Kidney (tissue), 13 donors: ENCODE measurements at regions not wholly inside any gene's neighbourhood (a gene's known extent, or its start where the extent isn't known, plus 50 kb on each side); places are given as distances from the start of the nearest gene placed in this dataset.

ENCODE experiments used
- DNase-seq, 5 donors: peaks; one replicate each; pipeline ENCODE4 v3.0.0-alpha.2; 2013 to 2020
- FAIRE-seq: peaks from 2 replicates; lab custom pipeline; 2012; peaks lifted over from hg19 to GRCh38; lab: Jason Lieb, UNC
- H3K27ac ChIP-seq, 2 donors: one replicate each; pipeline ENCODE4 v1.7.0; 2013; ENCODE audit warnings: low read depth in 2 of 2, low read length in 2 of 2, inconsistent platforms in 1 of 2
- H3K27me3 ChIP-seq: one replicate; pipeline ENCODE4 v1.7.1; 2013; ENCODE audit warnings: low read length, inconsistent platforms; ENCODE audit not compliant: control insufficient read depth, insufficient read depth
- H3K36me3 ChIP-seq, 3 donors: one replicate each; pipeline versions ENCODE4 v1.7.0 to v1.7.1; 2013; ENCODE audit warnings: low read length in 3 of 3, control low read depth in 1 of 3, inconsistent platforms in 1 of 3; ENCODE audit not compliant: insufficient read depth in 3 of 3, control insufficient read depth in 2 of 3
- H3K4me1 ChIP-seq, 3 donors: one replicate each; pipeline versions ENCODE4 v1.7.0 to v1.7.1; 2013; ENCODE audit warnings: low read length in 3 of 3, inconsistent platforms in 1 of 3, low read depth in 1 of 3; ENCODE audit not compliant: control insufficient read depth in 2 of 3, insufficient read depth in 2 of 3
- H3K4me3 ChIP-seq, 3 donors: one replicate each; pipeline versions ENCODE4 v1.7.0 to v1.8.1; 2013; ENCODE audit warnings: low read length in 3 of 3, control low read depth in 1 of 3, inconsistent platforms in 1 of 3
- H3K9ac ChIP-seq, 3 donors: one replicate each; pipeline versions ENCODE4 v1.7.0 to v1.7.1; 2013; ENCODE audit warnings: low read length in 3 of 3, control low read depth in 1 of 3, inconsistent platforms in 1 of 3
- H3K9me3 ChIP-seq, 3 donors: one replicate each; pipeline versions ENCODE4 v1.7.0 to v1.7.1; 2013; ENCODE audit warnings: low read length in 3 of 3, control low read depth in 1 of 3, inconsistent platforms in 1 of 3; ENCODE audit not compliant: control insufficient read depth in 2 of 3, insufficient read depth in 1 of 3
- intact Hi-C: fragments of 100-400 bp; cut with DNase I; formaldehyde crosslinking; loops from one replicate; pipeline ENCODE4 v1.11.1; 2022
- TF ChIP-seq, protein P1 (sequence below): IDR thresholded peaks from 3 replicates; pipeline ENCODE4 v1.5.1; 2012; ENCODE audit warnings: mild to moderate bottlenecking, moderate library complexity, borderline replicate concordance; ENCODE audit not compliant: insufficient read depth; ENCODE audit errors: extremely low read depth
- donor health status: control.
- donor health status: control.
- donor health status: control.
- donor health status: control.
- donor health status: control.
- donor health status: DM: yes; HTN: yes; CAD: no.
- donor health status: Normal renal cell carcinoma (clear cell type).

DNA sequence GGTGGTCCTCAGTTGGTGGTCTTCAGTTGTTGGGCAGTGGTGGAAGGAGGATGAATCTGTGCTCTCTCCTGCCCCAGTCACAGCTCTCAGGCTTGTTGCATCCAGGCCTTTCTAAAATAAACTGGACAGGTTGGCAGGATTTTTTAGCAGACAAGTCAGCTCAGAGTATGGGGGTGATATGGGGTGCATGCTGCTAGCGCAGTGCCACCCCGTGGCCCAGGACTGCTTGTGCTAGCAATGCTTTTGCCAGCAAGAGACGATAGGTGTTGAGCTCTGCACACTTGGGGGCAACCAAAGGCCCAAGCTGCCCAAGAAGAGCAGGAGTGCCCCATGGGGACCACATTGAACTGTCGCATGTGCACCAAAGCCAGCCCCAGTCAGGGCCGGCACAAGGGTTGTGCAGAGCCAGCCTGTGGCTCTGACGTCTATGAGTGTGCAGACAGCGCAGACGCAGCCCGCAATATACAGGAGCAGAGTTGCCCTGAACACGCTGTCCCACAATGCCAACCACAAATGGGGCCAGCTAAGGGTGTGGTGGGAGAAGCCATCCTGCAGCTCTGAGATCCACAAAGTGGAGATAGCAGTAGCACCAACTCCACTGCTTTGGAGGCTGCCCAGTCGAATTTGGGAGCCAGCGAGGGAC, 49.8 kb upstream of the PDSS1 start:
- intact Hi-C loops: no loop called here
- H3K9ac ChIP-seq: no peak overlapping the region
- DNase-seq (no peak), FAIRE-seq (no peak)
- H3K4me1 ChIP-seq: no peaks in the 10 kb centered on the region
- H3K27ac ChIP-seq: no peak overlapping the region
- H3K9me3 ChIP-seq: no peaks in the 10 kb centered on the region
- H3K36me3 ChIP-seq: no peaks in the 10 kb centered on the region
- no peaks in the 10 kb centered on the region for H3K27me3 ChIP-seq
- no peak overlapping the region for H3K4me3 ChIP-seq
- TF ChIP-seq, protein P1, sequence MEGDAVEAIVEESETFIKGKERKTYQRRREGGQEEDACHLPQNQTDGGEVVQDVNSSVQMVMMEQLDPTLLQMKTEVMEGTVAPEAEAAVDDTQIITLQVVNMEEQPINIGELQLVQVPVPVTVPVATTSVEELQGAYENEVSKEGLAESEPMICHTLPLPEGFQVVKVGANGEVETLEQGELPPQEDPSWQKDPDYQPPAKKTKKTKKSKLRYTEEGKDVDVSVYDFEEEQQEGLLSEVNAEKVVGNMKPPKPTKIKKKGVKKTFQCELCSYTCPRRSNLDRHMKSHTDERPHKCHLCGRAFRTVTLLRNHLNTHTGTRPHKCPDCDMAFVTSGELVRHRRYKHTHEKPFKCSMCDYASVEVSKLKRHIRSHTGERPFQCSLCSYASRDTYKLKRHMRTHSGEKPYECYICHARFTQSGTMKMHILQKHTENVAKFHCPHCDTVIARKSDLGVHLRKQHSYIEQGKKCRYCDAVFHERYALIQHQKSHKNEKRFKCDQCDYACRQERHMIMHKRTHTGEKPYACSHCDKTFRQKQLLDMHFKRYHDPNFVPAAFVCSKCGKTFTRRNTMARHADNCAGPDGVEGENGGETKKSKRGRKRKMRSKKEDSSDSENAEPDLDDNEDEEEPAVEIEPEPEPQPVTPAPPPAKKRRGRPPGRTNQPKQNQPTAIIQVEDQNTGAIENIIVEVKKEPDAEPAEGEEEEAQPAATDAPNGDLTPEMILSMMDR: no peak
